ENCODE measurements at regions not wholly inside any gene's neighbourhood (a gene's known extent, or its start where the extent isn't known, plus 50 kb on each side); places are given as distances from the start of the nearest gene placed in this dataset.
"Not testable (repeated sequence)": the region's sequence is repeated elsewhere in the genome, so short reads cannot be mapped to it uniquely, and the experiment has no call there.

DNA sequence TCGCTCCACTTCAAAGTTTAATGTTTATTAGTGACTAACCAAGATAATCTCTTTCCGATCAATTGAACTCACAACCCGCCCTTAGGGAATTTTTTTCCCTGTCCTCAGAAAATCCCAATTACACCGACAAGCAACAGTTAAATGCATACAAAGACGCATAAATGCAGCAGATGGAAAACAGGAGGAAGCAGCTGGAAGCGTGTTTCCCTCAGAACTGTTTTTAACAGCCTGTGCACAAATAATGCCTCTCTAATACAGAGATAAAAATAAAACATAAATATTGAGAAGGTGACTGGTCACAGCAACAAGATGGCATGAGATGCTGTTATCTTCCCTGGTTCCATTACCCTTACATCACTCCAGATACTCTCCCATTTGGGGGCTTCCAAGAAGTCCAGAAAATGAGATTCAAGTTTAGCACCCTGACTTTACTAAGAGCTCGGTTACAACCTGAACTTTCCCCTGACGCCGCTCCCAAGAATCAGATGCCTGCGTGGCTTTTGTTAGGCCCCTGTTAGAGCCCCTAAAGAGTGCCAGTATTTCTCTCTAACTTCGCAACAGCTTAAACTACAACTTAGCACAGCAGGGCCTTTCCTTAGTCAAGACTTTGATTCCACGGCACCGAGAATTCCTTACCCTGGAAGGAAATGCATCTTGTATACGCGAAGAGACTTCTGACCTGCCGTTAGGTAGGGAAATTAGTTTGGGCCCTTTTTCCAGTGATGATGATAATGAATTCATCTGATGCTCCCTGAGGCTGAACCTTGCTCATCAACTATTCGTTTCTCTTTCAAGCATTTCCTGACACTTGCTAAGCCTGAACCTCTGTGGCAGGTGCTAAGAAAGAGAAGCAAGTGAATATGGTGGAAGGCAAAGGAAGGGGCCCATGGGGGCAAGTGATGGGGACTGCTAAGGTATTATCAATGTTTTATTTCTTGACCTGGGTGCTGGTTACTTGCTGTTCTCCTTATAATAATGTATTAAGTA lies 137.7 kb upstream of the SMYD2 start:
- no peak for DNase-seq

DNA sequence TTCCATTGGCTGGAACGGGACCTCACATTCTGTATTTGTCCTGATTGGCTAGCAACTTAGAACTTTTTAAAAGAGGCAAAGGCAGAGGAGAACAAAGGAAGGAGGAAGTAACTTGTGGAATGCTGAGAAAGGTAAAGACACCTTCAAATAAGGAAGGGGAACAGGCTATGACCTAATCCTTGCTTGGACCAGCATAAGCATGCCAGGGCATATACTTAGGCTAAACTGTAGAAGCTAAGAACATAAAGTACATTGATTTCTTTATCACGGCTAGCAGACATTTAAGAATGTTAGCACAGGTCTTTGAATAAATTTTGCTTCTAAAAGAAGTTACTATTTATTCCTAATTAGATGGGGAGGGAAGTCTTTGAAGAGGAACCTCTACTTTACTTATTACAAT lies 136.4 kb upstream of the SMYD2 start:
- not testable (repeated sequence) for DNase-seq

DNA sequence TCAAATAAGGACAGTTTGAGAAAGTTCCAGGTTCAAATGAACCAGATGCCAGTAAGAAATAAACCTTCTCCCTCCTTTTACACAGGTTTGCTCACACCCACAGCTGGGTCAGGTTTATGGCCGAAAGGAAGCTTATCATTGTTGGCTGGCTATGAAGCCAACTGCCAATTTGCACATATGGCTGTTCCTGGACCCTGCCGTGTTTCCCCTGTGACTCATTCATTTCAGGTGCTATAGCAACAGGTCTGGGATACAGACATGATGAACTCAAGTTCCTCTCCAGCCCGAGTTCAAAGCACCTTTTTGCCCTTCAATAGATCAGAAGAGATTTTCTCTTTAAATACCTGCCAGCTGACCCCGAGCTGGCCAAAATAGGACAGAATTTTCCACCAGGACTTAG lies 134.4 kb upstream of the SMYD2 start:
- no peak for DNase-seq

DNA sequence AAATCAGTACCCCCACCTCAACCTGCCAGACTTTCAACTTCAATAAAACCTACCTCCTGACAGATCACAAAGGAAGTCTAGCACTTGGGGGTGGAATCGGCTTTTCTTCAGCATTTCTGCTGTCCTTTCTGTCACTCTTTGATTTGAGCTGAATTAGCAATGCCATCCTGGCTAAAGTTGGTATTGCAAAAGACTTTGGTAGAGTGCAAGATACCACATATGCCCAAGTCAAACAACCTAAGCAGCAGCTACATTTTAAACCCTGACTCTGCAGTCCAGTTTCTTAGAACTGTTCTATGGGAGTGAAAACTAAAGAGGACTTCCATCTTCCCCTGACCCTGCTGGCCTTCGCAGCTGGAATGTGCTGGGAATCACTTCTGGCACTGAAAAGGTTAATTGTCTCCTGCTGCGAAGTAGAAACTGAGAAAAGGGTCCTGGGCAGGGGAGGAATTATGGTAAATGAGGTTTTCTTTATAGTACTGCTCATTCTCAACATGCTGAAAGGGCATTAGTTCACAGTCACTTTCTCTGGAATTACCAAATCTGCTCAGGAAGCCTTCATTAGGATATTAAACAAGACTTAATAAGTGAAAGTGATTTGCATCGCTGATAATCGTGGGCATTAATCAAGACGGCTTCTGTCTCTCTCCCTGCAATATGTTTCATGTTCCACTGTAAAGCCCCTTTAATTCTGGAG lies 126.2 kb upstream of the SMYD2 start:
- DNase-seq, result no peak

DNA sequence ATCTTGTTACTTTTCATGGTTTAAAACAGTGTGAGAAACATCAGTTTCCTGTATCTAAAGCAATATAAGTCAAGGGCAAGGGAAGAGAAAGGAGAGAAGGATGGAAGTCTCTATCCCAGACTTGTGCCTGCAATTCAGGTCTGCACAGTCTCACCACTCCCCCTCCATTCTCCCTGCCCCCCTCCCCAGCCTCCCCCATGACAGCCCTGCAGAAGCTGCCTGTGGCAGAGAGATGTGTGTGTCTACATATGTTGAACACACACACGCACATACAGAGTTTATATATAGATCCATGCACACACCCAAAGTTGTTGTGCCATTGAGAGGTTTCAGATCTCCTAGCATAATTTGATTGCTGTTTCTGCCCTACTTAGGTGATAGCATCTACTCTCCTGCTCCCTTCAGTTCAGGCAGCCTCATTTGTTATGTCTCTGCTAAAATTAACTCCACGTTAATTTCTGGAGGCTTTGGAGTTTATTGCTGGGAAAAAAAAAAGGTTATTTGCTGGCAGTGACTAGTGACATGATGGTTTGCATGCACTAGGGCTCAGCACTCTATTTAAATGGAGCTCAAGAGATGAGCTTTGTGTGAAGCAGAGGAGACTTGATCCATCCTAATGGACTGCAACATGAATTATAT lies 124.9 kb upstream of the SMYD2 start:
- no peak for DNase-seq

DNA sequence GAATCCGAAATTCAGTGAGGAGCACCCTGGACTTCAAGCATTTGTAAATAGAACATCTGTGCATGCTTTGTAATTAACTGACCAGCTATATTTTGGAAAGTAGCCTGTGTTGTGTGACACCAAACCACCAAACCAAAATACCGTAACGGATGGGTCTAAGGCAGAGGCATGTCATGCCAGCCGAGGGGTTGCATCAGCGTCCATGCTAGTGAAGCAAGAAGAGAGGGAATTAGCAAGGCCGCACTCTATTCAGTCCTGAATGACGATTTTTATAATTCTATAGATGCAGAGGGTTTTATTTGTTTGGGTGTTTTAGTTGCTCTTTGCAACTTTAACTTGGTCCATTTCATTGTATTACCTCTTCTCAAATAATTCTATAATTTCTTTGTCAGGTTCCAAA lies 116.8 kb upstream of the SMYD2 start:
- no peak for DNase-seq

DNA sequence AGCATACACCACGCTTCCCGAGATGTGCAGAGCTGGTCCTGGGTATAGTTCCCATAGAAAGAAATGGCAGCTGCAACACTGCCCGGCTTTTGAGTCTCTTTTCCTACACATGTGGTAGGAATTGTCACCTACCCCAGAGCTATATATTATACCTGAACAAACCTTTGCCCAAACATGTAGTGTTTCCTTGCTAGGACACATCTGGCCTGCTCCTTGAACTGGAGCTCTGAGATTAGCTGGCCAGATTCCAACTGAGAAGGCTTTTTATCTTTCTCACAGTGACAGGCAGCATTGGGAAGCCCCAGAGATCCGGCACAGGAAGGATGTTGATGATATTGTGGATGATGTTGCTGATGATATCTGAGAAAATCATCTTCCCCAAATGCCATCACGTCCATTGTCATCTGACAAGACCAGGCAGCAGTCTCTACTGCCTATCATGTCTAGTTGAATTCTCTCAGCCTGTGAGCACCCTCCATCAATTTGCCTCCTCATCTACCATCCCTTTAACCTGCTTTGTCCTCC lies 115.0 kb upstream of the SMYD2 start:
- no peak for DNase-seq

DNA sequence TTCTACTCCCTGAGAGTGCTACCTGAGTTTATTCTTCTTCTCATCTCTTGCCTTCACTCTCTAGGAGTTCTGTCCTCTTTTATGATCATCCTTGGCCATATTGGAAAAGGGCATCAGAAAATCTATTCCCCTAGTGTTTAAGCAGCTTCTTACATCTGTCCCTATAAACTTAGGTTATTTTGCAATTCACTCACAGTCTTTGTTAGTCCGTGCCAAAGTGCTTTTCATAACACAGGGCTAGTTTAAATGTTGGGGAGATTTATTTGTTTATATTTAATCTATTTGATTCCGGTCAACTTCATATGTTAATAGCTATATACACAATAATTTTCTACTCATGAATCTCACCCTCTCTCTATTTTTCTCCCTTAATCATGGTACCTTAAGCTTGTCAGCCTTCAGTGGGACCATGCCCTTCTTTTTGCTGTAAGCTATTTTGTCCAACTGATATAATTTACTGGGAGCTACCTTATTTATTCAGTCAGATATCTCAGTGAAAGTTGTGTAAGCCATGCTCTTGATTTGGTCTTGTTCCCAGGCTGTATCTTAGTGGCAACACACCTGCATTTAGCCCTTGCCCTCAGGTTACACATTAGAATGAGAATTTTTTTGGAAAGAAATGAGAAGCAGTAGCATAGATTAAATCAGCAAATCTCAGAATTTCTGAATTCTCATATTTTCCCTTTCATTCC lies 106.3 kb upstream of the SMYD2 start:
- no peak for DNase-seq

DNA sequence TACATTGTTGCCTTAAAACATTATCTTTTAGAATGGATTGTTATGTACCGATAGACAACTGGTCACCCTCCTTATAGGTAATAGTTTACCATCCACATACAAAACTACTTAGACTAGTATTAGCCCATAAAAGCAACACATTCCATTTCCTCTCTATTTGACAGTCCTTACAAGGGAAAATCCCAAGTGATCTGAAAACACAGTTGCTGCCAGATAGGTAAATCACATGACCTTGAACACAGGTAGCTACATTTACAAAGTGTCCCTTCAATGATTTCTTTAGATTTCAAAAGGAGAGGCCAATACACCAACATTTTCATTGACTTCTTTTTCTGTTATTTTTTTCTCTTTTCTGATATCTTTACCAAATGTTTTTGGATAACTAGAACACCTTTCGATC lies 102.9 kb upstream of the SMYD2 start:
- no peak for DNase-seq

DNA sequence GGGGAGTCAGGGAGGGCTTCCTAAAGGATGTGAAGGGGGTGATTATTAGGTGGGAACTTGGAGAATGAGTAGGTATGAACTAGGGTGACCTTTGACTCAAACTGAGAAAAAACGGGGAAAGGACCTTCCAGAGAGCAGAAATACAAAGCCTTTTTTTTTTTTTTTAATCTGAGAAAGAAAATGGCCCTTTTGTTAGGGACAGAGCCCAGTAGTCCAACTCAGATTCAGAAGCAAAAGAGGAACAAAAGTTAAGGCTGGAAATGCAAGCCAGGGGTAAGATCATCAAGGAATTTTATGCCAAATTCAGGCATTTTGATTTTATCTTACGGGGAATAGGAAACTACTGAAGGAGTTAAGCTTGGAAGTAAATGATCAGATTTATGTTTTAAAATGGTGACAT lies 96.0 kb upstream of the SMYD2 start:
- DNase-seq, result no peak

DNA sequence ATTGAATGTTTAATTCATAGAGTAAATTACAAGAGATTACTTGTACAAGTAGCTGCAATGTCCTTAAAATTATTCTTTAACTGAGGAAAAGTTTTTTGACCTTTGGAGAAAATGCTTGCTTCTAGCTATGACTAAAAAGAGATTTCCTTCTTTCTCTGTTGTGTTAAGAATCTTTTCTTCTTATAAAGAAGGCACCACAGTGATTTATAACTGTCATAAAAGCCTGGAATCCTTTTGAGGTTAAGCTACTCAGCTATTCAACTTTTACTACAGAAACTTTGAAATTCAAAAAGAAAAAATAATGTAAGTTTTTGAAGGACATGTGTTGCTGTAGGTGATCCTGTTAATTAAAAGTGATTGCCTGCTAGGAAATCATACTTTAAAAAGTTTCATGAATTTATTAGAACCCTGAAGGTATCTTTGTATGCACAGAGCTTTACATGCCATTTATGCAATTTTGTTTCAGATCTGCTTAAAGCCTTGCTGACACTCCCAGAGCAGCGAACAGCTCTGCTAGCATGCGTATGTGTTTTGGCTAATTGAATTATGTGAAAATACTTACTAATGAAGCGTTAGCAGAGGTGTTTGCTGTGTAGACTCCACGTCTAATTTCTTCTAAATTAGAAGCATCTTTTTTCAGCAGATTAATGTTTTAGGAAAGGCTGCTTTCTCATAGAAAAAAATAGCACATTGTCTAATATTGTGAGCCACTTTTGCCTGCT lies 94.7 kb upstream of the SMYD2 start:
- no peak for DNase-seq

DNA sequence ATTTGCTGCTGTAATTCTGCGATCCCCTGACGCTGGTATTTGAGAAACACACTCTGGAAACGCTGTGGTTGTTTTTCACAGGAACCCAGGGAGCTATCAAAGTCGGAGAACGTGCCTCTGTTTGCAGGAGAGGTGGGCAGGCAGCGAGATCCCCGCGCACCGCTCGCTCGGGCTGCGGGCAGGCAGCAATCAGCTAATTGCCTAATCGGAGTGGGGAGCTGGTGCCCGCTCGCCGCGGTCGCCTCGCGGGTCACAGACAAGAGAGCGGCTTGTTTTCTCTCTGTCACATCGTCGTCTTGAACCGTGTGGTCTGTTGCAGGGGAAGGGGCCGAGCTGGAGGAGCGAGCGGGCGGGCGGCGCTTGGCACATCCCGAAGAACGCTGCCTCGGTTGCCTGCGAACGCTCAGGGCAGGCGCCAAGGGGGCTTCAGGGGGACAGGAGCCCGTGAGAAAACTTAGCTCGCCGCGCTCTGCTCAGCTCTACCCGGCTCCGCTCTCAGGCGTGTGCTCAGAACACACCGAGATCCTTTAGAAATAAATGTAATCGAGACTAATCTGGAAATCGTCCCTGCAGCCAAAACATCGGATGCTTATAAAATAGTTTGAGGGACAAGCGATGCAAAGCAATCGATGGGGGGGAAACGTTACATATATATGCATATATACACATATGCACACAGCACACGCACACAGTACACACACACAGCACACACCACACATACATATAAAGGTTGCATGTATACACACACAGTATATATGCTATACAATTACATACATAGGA lies 93.6 kb upstream of the SMYD2 start:
- DNase-seq, result no peak

DNA sequence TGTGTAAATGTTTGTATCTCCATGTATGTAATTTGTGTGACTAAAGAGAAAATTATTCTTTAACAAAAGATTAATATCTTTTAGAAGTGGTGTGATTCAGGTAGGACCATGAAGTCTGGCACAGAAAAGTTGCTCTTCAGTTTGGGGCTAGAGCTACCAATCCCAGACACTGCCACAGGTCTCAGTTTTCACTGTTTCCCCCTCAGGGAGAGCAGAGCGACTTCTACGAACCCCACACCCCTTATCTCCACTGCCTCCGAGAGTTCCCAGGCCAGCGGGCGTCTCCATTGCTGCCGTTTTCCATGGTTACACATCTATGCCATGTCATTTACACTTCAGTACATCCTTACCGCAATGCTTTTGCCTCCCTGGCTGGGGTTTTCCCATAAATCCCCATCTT lies 93.0 kb upstream of the SMYD2 start:
- DNase-seq, result no peak

DNA sequence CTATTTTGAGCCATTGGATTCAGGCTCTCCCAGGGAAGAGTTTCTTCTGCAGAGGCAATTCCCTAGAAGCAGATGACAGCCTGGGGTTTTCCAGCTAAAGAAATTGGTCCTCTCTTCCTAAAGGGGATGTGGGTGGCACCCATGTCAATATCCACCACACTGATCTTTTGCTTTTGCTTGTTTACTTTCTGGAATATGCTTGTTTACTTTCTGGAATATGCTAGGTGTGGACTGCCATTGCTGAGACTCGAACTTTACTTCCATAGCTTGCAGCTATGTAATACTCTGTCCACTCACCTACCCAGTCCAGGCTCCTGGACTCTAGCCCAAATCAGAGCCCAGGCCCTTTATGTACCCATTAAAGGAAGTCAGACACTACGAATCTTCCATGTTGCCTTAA lies 92.1 kb upstream of the SMYD2 start:
- DNase-seq, result no peak

DNA sequence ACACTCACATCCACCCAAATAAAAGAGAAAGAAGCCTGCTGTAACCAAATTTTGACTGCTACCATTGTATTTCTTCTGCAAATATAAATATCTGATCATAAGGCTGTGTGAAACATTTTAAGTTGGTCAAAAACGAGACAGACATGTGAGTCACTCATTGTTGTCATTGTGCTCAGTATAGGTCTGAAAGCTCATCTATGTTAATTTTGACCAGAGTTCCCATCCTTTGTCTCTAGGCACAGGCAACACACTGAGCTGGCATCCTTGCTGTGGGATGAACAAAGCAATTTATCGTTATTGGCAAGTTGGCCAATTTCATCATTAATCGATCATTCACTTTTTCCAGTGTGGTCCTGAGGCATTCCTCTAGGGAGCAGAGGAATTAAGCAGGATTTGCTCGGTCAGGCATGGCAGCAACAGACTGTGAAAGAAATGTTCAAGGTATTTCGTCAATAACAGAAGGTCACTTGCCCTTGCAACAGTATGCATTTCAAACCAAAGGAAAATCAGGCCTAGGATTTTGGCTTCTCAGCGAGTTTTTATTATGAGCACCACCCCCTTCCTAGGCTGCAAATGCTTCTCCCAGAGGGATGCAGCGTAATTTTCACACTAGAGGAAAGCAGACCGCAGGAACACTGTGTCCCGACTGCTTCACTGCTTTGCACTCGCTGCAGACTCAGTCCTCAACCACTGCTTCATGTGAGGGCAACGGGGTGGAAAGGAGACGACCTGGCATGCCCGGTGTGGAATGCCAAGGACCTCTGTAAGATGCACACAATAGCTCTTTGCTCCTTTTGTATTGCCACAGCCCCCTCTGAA lies 87.9 kb upstream of the SMYD2 start:
- no peak for DNase-seq

DNA sequence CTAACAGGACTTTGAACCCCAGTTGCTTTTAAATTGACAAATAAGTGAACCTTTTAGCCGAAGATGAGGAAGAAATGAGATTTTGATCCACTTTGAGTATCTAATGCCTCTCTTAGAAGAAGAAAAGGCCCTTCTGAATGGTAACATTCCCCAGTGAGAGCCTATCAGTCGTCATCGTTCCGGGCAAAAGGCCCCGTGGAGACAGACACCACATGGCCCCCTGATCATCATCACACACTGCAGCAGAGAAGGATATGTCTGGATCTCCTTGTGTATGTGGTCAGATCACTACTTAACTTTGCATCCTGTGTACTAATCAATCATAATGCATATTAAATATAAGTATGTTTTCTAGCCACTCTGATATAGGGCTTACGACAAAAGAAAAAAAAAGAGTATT lies 87.3 kb upstream of the SMYD2 start:
- no peak for DNase-seq

DNA sequence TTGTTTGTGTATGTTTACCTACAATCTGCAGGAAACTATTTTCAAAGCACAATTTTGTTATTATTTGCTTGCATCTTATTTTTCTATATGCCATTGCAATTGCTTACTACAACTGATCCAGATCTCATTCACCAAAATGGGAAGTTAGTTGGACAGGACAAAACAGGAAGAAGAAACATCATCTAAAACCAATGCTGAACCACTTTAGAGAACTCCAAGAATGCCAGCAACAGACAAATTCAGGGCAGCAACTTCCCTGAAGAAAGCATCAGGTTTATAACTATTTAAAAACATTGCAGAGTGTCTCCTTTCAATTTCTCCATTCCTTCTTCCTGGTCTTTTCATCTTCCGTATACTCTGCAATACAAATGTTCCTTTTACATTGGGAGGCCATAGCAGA lies 82.4 kb upstream of the SMYD2 start:
- no peak for DNase-seq

DNA sequence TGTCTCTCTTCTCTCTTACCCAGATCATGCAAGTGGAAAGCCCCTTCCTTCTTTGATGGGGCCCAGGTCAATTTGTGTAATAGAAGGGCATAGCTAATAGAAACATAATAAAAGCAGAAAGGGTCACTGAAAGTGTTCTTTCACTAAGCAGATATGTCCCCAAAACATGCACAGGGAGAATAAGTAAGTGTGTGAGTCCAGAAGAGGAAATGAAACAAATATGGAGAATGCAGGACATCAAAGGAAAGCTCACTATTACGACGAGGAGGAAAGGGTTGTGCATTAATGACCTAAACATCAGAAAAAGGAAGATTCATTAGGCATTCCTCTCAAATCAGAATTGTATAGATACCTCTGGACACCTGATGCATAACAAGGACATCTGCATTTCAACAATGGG lies 81.4 kb upstream of the SMYD2 start:
- DNase-seq, result no peak

DNA sequence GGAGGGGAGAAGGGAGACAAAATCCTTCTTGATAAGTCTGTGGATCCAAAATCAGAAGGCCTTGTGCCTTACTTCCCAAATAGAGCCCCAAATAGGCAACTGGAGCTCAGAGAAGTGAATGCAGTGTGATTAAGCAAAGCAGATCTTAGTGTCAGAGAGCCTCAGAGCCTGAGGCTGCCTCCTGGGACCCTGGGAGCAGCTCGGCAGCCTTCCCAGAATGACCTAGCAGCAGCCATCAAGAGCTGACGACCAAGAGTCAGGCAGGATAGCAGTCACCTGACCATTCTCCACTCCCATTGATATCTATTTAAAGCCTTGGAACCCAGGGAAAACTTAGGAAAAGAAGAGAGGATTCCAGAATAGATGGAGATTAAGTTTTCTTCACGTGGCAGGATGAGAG lies 78.0 kb upstream of the SMYD2 start:
- no peak for DNase-seq

DNA sequence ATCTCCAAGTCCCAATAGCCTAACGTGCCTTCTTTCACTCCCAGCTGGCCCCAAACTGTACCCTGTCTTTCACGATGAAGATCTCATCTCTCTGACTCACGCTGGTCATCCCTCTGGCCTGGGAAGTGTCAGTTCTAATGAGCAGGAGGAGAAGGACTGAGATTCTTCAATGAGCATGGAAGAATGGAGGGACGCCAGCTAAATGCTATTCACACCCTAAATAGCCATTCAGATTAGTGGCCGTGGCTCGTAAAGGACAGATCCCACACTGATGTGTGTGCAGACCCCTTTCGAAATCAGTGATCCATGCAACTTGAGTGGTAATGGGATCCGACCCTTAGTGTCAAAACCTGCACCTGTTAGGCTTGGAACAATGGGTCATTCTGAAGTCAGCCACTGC lies 75.9 kb upstream of the SMYD2 start:
- no peak for DNase-seq

DNA sequence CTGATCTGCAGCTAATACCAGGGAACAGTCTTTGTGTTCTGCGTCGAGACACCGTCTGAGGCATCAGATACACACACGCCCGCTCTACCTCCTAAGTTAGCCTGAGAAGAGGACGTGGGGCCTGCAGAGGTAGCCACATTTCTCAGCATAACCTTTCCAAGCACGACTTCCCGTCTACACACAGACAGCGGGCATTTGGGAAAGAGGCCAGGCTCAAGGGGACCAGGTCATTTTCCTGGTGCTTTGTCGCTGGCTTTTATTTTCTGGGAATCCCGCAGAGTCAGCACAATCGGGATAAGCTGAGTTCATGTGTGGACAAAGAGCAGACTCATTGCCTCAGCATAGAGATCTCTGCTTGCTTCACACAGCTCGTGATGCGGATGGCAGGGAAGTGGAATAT lies 72.5 kb upstream of the SMYD2 start:
- no peak for DNase-seq

Data from CD4-positive, alpha-beta T cell treated with Interleukin-6 for 4 hours (primary cell).